Neural cell (in vitro differentiated cells): ENCODE measurements at regions not wholly inside any gene's neighbourhood (a gene's known extent, or its start where the extent isn't known, plus 50 kb on each side); places are given as distances from the start of the nearest gene placed in this dataset.

Source experiments
- H2AFZ ChIP-seq: fragments of 200-600, 300-800 bp; sonication (generic), shearing (Covaris generic); 2 replicates; pipeline ENCODE4 v1.6.0; 2014; ENCODE audit warnings: low read depth, mild to moderate bottlenecking, antibody characterized with exemption, low read length, moderate library complexity
- H3F3A ChIP-seq: fragments of 200-600 bp; shearing (Covaris generic); 2 replicates; pipeline ENCODE4 v1.6.1; 2016; ENCODE audit warnings: mild to moderate bottlenecking, moderate library complexity, mixed read lengths, antibody characterized with exemption, low read length; ENCODE audit not compliant: insufficient read depth, poor library complexity, severe bottlenecking
- H3K27ac ChIP-seq: fragments of 200-600, 300-800 bp; sonication (generic), shearing (Covaris generic); 2 replicates; pipeline ENCODE4 v1.5.1; 2014; ENCODE audit warnings: mild to moderate bottlenecking, low read length, moderate library complexity
- H3K27me3 ChIP-seq: fragments of 300-800, 200-600 bp; sonication (generic), shearing (Covaris generic); 2 replicates; pipeline ENCODE4 v1.6.0; 2014; ENCODE audit warnings: mild to moderate bottlenecking, low read depth, low read length, moderate library complexity; ENCODE audit not compliant: insufficient read depth
- H3K36me3 ChIP-seq: fragments of 300-800, 200-600 bp; sonication (generic), shearing (Covaris generic); 2 replicates; pipeline ENCODE4 v1.5.1; 2014; ENCODE audit warnings: mild to moderate bottlenecking, antibody characterized with exemption, low read length, moderate library complexity; ENCODE audit not compliant: insufficient read depth
- H3K4me2 ChIP-seq: fragments of 300-800, 200-600 bp; sonication (generic), shearing (Covaris generic); 2 replicates; pipeline ENCODE4 v1.6.0; 2014; ENCODE audit warnings: mild to moderate bottlenecking, low read length
- H3K4me3 ChIP-seq: fragments of 300-800, 200-600 bp; sonication (generic), shearing (Covaris generic); 2 replicates; pipeline ENCODE4 v1.5.1; 2014; ENCODE audit warnings: mild to moderate bottlenecking, low read length, moderate library complexity
- H3K79me2 ChIP-seq: fragments of 200-600 bp; shearing (Covaris generic); replicated peaks from 2 replicates; pipeline ENCODE4 v1.6.0; 2014; ENCODE audit warnings: mild to moderate bottlenecking, low read length, moderate library complexity; ENCODE audit not compliant: insufficient read depth
- H3K9ac ChIP-seq: fragments of 300-800, 200-600 bp; sonication (generic), shearing (Covaris generic); 2 replicates; pipeline ENCODE4 v1.6.1; 2016; ENCODE audit warnings: mild to moderate bottlenecking, low read length, mixed read lengths
- H3K9me2 ChIP-seq: fragments of 200-600 bp; shearing (Covaris generic); 2 replicates; pipeline ENCODE4 v1.6.1; 2016; ENCODE audit warnings: mild to moderate bottlenecking, low read length, mixed read lengths; ENCODE audit not compliant: insufficient read depth
- H3K9me3 ChIP-seq: fragments of 200-600, 300-800 bp; sonication (generic), shearing (Covaris generic); 2 replicates; pipeline ENCODE4 v1.6.1; 2016; ENCODE audit warnings: mild to moderate bottlenecking, mixed run types, low read length, moderate library complexity, mixed read lengths
- H4K20me1 ChIP-seq: fragments of 200-600 bp; shearing (Covaris generic); 2 replicates; pipeline ENCODE4 v1.6.1; 2016; ENCODE audit warnings: mild to moderate bottlenecking, mixed run types; ENCODE audit not compliant: insufficient read depth
- EP300 ChIP-seq: fragments of 450-650 bp; conservative IDR thresholded peaks from 2 replicates; pipeline ENCODE4 v1.6.1; 2014; ENCODE audit warnings: antibody characterized with exemption, mild to moderate bottlenecking, moderate library complexity; ENCODE audit not compliant: poor library complexity, severe bottlenecking
- EZH2 ChIP-seq: fragments of 200-600, 300-800 bp; shearing (Covaris generic), sonication (generic); IDR thresholded peaks from 2 replicates; pipeline ENCODE4 v1.6.1; 2014; ENCODE audit warnings: antibody characterized with exemption, low read length, borderline replicate concordance, mild to moderate bottlenecking; ENCODE audit not compliant: insufficient read depth, poor library complexity, severe bottlenecking
- MXI1 ChIP-seq: fragments of 450-650 bp; conservative IDR thresholded peaks from 2 replicates; pipeline ENCODE4 v1.6.1; 2014; ENCODE audit warnings: antibody characterized with exemption, mild to moderate bottlenecking; ENCODE audit not compliant: poor library complexity, severe bottlenecking
- POLR2AphosphoS5 ChIP-seq: IDR thresholded peaks from 2 replicates; pipeline ENCODE4 v1.6.1; 2012
- RAD21 ChIP-seq: fragments of 450-650 bp; conservative IDR thresholded peaks from 2 replicates; pipeline ENCODE4 v1.6.1; 2014; ENCODE audit warnings: antibody characterized with exemption, mild to moderate bottlenecking, moderate library complexity
- SMC3 ChIP-seq: fragments of 450-650 bp; conservative IDR thresholded peaks from 2 replicates; pipeline ENCODE4 v1.6.1; 2014; ENCODE audit warnings: antibody characterized with exemption, mild to moderate bottlenecking, moderate library complexity; ENCODE audit not compliant: poor library complexity
- TAF1 ChIP-seq: IDR thresholded peaks from 2 replicates; pipeline ENCODE4 v1.6.1; 2012; ENCODE audit warnings: low read depth
- TF ChIP-seq, protein P1 (sequence below): fragments of 450-650 bp; IDR thresholded peaks from 2 replicates; pipeline ENCODE4 v1.5.1; 2014; ENCODE audit warnings: antibody characterized with exemption, mild to moderate bottlenecking, moderate library complexity; ENCODE audit not compliant: poor library complexity, severe bottlenecking

DNA sequence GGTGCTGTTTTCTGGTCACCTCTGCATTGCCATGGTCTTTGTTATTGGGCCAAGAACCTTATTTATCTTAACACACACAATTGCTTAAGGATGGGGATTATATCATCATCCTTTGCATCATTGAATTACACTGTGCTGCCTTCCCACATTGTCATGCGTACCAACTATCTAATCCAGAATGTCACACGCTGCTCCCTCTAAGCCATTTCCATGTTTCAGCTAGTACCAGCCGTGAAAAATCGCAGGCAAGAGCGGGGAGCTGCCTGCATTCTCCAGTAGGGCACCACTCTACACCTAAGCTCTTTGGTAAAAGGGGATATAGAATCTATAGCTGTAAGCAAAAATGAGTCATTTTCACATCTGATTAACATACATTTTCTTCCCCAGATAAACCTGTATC, 277.0 kb downstream of the PRL start:
- Histone ChIP-seq H3K9me2 (no peaks in the 10 kb centered on the region), H3K27me3 (no peaks in the 10 kb centered on the region), H3K79me2 (no peaks in the 10 kb centered on the region), H3K9me3 (no peaks in the 10 kb centered on the region), H3K4me2 (no peak overlapping the region), H3K9ac (no peak overlapping the region), H2AFZ (no peak overlapping the region), H4K20me1 (no peaks in the 10 kb centered on the region), H3K27ac (no peak overlapping the region), H3K4me3 (no peak overlapping the region), H3F3A (no peaks in the 10 kb centered on the region), H3K36me3 (no peaks in the 10 kb centered on the region)
- TF ChIP-seq POLR2AphosphoS5 (no peak), RAD21 (no peak), TAF1 (no peak), EP300 (no peak)

DNA sequence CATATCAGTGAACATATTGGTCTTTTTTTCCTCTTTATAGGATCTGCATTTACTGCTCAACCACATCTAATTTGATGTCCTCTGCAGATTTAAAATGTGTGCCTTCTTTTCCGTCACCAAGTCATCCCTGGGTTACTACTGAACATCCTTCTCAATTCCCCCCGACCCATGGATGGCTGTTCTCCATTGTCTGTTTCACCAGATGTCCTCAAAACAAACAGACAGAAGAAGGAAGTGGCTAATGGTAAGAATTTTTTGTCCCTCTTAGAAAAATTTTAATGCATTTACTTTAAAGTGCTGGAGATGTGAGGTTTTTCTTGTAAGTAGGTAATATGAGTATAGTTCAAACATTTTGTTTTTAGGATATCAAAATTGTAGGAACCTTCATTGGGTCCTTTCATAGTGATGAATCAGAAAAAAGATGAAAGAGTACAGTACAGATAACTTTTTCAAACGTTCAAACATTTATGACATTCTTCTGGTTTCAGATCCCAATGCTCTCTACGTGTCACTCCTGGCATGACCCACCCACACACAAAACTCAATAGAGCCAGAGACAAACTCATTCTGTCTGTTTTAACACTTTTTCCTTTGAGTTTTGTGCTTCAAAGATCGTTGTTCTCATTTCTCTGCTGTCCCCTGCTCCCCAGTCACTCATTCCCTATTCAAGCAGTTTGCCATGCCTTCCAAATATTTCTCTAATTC, 276.4 kb downstream of the PRL start:
- Histone ChIP-seq H2AFZ (no peak overlapping the region), H3K9me2 (no peaks in the 10 kb centered on the region), H3K4me2 (no peak overlapping the region), H3K27me3 (no peaks in the 10 kb centered on the region), H3F3A (no peaks in the 10 kb centered on the region), H3K9me3 (no peaks in the 10 kb centered on the region), H4K20me1 (no peaks in the 10 kb centered on the region), H3K79me2 (no peaks in the 10 kb centered on the region), H3K4me3 (no peak overlapping the region), H3K9ac (no peak overlapping the region), H3K27ac (no peak overlapping the region), H3K36me3 (no peaks in the 10 kb centered on the region)
- TF ChIP-seq SMC3 (no peak), MXI1 (no peak)

DNA sequence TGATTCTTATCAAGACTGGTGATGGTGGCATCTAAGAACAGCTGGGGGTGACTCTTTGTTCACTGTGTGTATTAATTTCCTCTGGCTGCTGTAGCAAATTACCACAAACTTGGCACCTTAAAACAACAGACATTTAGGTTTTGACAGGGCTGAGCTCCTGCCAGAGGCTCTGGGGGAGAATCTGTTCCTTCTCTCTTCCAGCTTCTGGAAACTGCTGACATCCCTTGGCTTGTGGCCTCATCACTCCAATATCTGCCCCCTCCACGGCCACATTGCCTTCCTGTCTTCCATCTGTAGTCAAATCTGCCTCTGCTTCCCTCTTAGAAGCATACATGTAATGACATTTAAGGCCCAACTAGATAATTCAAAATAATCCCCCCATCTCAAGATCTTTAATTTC, 274.9 kb downstream of the PRL start:
- Histone ChIP-seq H3K27ac (no peak overlapping the region), H3K27me3 (no peaks in the 10 kb centered on the region), H2AFZ (no peak overlapping the region), H3K4me3 (no peak overlapping the region), H3K9me2 (no peaks in the 10 kb centered on the region), H3K4me2 (no peak overlapping the region), H3F3A (no peaks in the 10 kb centered on the region), H3K79me2 (no peaks in the 10 kb centered on the region), H3K36me3 (no peaks in the 10 kb centered on the region), H4K20me1 (no peaks in the 10 kb centered on the region), H3K9ac (no peak overlapping the region), H3K9me3 (no peaks in the 10 kb centered on the region)
- TF ChIP-seq TAF1 = no peak
- no peak for TF ChIP-seq EZH2
- no peak for TF ChIP-seq EP300
- TF ChIP-seq, protein P1, sequence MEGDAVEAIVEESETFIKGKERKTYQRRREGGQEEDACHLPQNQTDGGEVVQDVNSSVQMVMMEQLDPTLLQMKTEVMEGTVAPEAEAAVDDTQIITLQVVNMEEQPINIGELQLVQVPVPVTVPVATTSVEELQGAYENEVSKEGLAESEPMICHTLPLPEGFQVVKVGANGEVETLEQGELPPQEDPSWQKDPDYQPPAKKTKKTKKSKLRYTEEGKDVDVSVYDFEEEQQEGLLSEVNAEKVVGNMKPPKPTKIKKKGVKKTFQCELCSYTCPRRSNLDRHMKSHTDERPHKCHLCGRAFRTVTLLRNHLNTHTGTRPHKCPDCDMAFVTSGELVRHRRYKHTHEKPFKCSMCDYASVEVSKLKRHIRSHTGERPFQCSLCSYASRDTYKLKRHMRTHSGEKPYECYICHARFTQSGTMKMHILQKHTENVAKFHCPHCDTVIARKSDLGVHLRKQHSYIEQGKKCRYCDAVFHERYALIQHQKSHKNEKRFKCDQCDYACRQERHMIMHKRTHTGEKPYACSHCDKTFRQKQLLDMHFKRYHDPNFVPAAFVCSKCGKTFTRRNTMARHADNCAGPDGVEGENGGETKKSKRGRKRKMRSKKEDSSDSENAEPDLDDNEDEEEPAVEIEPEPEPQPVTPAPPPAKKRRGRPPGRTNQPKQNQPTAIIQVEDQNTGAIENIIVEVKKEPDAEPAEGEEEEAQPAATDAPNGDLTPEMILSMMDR = no peak
